ENCODE measurements at regions not wholly inside any gene's neighbourhood (a gene's known extent, or its start where the extent isn't known, plus 50 kb on each side); places are given as distances from the start of the nearest gene placed in this dataset.

- no peak for TF ChIP-seq FOXA1 (IDR thresholded peaks at IDR 0.05)
- TF ChIP-seq CTCF (IDR thresholded peaks at IDR 0.05; ENCODE audit: low read depth, low read length, missing input control) = no peak
- TF ChIP-seq, protein P1, sequence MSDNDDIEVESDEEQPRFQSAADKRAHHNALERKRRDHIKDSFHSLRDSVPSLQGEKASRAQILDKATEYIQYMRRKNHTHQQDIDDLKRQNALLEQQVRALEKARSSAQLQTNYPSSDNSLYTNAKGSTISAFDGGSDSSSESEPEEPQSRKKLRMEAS (IDR thresholded peaks at IDR 0.05) = no peak
These were observed 145.5 kb upstream of the CELF2 start for GRCh38 chr10:10872035-10872673.
